HG03045 (cell line): ENCODE measurements at regions not wholly inside any gene's neighbourhood (a gene's known extent, or its start where the extent isn't known, plus 50 kb on each side); places are given as distances from the start of the nearest gene placed in this dataset.

Source experiments
- ATAC-seq: cut with Tn5 transposase; IDR thresholded peaks from one replicate; pipeline ENCODE4 v1.9.1; 2021; ENCODE audit warnings: mild to moderate bottlenecking, moderate library complexity; ENCODE audit not compliant: unreplicated experiment

DNA sequence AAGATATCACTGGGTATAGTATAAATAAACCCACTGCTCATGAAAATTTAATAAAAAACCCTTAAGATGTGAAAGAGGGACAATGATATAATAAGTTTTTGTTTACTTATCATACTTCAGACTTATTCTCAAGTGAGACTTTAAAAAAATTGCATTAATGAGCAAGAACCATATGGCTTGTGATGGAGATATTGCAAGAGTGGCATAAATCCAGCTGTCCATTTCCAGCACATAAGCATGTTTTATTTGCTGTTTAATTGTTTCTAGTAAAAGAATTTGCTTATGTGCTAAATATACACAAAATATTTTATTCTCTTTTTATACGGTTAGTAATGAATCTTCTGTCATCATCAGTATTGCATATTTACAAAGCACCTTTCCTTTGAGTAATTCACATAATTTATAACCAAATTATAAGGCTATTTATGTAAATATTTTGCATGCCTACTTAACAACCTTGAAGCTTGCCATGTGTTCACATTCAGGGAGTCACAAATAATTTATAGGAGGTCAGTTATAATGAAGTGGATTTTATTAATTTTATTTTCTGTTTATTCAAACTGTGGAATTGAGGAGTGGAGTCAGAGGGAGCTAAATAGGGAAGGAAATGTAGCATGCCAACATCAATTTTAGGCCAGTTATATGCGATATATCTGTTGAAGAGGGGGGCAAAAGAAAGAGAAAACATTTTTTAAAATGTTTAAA, 318.5 kb upstream of the CWC22 start:
- ATAC-seq = no peak

DNA sequence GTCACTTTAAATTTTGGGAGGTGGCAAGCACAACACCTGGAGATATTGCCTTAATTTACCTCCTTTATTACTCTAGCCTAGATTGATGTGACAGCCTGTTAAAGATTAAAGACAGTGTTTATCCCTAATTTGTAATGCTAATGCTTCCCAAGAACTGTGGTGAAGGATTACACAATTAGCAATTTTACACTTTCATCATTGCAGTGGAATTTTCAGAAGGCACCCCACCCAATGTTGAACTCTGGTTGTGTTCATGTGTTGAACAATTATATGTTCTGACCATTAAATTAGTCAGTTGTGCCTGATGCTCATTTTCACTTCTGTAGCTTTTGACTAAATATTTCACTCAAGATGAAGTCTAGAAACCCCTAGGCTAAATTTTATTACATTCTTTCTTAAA, 317.1 kb upstream of the CWC22 start:
- no peak for ATAC-seq

DNA sequence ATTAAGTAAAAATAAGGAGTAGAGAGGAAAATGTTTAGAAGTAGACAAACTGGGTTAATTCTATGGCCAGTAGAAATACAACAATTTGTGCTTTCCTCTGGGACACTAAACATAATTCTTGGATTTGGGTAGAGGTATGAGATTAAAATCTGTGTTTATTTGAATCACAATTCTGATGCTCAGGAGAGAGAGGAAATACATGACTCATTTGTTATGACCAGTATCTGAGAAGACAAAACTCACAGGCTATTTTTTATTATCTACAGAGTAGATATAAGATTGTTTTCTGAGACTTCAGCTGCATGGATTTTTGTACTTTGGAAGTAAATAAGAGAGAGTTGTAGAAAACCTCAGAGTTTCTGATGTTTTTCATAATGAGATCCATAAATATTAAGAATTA, 315.7 kb upstream of the CWC22 start:
- no peak for ATAC-seq

DNA sequence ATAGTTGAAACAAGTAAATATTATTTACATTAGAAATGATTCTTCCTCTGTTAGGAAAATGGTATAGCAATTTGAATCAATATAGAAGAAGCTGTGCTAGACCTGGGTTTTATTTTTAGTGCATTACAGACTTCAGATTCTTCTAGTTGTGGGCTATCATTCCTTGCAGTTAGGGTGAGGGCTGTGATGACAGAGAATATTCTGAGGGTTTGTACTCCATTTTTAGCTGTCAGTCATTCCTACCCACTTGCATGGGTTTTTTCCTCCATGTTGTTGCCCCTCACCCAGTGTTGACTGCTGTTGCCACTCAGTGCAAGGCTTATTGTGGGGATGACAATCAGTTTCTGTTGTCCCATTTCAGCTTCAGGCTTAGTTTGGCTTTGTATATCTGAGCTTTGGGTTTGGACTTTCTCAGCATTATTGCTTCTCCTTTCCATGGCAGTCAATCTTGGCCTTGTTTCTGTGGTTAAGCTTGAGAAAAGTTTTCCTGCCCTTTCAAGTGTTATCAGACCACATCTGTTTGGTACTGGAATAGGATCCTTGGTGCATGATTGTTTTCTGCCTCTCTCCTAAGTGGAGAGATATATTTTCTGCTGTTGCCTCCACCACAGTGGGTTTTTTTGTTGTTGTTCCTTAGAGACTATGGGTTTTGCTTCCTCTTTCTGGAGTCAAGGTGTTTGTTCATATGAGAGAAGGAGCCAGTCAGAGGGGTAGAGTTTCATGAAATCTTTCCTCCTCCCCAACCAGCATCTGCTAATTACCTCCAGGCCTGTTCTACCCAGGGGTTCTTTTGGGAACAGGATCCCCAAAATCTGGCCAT, 312.7 kb upstream of the CWC22 start:
- ATAC-seq = peak; percentile 49

DNA sequence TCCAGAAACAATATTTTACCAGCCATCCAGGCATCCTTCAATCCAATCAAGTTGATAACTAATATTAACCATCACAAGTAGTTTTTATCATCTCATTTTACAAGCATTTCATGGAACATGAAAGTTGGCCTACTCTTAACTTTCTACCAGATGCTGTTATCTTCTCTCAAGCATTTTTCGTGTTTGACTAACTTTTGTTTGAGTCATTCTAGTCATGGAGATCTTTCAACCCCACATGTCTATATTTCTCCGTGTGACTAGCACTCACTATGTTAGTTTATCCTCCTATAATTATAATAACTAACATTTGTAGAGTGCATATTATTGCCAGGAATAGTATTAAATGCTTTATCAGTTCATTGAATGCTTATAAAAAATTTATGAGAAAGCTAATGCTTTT, 307.0 kb upstream of the CWC22 start:
- ATAC-seq = no peak

DNA sequence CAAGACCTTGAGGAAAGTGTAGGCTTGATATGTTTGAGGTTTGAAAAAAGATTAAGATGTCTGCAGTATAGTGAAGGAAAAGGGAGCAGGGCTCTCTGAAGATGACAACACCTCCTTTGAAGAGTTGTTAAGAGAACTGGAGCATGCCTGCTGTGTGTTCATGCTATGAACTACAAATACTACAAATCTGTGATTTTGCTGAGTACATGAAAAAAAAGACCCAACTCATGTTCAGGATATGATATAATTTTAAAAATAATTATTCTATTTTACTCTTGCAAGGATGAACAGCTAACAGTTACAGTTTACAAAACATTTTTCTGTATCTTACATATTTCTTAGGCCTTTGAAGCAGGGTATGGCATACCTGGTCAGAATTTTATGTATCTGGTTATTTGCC, 305.4 kb upstream of the CWC22 start:
- ATAC-seq = no peak

DNA sequence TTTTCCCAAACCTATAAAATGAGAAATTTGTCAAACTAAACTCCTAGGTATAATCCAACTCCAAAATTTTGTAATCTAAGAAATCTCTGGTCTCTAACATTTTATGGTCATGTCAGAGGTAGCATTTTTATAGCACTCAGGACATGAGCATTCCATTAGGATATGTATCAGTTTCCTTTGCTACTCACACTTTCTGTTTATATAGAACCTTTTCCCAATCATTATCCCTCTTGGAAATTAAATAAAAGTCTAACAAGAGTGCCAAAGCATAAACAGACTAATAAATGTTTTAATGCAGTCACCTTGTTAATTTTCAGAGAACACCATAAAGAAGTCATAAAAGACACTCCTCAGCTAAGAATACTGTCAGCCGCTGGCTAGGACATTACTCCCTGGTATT, 300.0 kb upstream of the CWC22 start:
- ATAC-seq = no peak

DNA sequence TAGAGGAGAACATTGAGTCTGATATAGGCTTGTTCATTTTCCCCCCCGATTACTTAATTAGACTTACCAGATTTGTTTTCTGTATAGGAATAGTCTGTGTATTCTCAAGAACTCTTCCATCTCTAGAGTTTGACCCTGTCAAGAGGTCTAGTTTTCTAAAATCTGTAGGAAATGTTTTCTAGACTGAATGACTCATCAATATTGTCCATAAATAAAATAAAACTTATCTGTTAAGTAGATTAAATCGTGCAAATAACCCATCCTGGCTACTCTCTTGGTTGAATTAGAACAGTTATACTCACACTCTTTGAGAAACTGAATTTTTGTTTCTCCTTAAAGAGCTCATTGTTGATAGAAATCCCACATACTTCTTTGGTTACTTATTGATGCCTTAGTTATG, 299.2 kb upstream of the CWC22 start:
- no peak for ATAC-seq

DNA sequence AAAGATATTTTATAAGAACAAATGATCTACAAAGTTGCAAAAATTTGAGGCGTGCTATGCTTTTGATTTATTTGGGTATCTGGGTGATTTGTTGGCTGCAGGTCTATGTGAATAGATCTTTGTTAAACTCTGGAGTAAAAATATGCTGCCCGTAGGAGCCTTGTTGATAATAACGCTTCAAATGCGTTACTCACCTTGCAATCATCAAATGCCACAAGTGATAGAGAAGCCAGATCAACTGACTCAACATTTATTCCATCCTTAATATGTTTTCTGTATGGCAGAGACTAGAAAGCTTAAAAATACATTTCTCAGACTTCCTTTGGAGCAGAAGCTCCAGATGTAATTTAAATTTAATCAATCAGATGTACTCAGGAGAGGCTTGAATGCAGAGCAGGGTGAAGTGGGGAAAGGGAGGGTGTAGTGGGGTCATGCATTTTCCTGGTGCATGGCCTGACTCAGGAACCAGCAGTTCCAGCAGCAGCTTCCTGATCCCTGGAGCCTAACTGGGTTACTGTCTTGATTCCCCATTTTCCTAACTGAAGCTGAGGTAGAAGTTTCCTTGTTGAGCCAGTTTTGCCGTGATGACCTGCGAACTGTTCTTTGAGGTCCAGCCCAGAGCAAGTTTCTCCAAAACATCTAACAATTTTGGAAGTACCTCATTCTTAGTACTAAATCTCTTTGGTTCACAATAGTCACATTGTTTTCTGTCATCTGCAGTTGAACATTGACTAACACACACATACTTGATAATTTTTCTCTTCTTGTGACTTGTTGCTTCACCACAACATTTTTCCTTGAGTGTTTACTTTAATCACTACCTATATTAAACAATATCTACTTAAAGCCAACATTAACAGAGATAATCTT, 284.7 kb upstream of the CWC22 start:
- ATAC-seq = no peak

DNA sequence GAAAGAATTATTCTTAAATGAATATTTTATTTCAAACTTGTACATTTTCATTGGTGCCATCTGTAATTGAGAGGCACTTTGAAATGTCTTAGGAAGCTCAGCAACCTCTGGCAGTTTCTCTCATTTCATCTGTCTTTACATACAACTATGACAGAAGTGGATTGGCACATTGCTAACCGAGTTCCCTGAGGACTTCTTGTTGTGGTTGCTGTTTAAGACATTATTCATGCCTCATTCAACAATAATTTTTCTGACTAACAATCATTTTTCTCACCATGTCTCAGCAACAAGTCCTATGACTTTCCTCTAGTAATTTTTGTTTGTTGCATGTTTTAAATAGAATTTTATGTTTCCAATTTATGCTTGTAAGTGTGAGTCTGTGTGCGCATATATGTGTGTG, 284.0 kb upstream of the CWC22 start:
- no peak for ATAC-seq

DNA sequence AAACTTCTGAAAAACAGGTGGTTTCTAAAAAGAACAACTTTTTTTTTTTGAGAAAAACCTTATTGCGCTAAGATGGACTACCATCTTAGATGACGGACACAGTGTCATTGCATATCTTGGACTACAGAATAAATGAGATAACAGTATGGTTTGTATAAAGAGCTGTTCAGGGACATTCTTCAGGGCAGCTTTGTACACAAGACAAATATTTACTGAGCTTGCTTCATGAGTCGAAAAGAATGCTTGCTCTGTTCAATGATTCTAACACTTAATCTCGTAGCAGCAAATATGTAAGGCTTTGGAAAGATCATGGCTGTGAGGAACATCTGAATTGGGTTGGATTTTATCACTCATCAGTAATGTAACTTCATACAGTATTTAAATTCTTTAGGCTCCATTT, 282.5 kb upstream of the CWC22 start:
- ATAC-seq = no peak

DNA sequence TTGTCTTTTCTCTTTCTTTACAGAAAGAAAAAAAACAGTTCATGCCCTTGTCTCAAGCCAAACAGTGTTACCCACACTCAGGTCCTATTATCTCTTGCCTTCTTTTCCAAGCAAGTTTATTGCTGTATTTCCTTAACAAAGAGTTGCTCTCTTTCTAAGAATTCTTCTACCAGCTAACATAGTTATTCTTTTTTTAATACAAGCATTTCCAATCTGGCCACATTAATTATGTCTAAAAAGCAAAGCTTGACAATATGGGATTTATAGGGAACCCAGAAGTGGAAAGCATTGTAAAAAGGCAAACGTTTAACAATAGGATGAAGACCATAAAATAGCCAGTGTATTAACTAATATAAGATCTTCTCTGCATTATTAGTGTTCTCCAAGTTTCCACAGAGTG, 272.5 kb upstream of the CWC22 start:
- ATAC-seq = no peak

DNA sequence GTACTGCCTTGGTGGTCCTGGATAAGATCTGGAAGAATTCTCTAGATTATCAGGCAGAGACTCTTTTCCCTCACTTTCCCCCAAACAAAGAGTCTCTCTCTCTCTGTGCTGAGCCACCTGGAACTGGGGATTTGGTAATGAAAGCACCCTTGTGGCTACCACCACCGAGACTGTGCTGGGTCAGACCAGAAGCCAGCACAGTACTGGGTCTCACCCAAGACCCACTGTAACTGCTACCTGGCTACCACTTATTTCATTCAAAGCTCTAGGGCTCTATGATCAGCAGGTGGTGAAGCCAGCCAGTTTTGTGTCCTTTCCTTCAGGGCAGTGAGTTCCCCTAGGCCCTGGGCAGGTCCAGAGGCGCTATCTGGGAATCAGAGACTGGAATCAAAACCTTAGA, 269.6 kb upstream of the CWC22 start:
- no peak for ATAC-seq

DNA sequence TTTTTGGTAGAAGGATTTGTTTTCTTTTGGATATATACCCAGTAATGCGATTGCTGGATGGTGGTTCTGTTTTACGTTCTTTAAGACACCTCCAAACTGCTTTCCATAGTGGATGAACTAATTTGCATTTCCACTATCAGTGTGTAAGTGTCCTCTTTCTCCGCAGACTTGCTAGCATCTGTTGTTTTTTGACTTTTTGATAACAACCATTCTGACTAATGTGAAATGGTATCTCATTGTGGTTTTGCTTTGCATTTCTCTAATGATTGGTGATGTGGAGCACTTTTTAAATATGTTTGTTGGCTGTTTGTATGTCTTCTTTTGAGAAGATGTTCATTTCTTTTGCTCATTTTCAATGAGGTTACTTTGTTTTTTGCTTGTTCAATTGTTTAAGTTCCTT, 260.9 kb upstream of the CWC22 start:
- no peak for ATAC-seq

DNA sequence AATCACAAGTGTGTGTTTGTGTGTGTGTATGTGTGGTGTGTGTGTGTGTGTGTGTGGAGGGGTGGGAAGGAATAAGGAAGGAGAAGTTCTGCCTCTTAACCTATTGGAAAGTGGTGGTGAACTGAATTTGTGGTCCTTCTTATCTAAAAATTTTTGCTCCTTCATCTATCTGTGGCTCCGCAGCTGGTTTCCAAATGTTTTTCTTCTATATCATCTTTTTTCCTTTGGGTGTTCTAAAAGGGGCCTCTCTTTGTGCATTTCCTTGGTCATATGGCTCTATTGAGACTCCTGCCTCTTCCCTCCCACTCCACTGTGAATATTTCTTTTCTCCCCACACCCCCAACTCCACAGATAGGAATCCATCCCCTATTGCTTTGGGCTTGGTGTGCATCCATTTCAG, 254.9 kb upstream of the CWC22 start:
- ATAC-seq = no peak

DNA sequence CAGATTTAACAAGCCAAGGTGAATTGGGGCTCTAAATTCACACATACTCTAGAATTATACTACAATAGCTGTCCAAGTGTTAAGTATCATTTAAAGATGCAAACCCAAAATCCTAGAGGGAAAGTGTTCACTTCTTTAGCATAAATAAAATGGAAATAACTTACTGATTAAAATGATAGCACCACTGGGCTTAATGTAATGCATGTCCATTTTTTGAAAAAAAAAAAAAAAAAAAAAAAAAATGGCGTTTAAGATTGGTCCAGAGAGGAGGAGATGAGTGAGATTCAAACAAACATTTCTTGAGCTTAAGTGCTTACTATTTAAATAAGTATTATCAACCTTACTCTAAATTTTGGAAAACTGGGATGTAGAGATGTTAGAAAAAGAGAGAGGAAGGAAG, 251.5 kb upstream of the CWC22 start:
- ATAC-seq = no peak

DNA sequence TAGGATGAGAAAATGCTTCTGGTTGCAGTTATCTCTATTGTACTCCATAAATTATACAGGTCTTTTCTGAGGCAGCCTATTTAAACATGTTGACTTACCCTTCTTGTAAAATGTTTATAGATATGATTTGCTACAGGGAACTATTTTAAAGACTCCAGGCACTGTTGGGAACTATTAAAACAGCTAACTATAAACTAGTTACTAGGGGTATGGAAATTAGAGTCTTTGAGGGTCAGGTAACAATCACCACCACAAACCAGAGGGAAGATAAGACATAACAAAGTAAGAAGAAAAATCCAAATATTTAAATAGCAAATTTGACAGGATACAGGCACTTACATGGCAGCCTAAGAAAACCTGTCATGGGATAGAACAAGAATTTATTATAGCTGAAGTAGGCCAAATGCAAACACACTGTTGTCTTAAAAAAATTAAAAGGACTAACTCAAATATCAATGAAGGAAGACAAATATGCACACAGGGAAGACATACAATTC, 251.0 kb upstream of the CWC22 start:
- no peak for ATAC-seq

DNA sequence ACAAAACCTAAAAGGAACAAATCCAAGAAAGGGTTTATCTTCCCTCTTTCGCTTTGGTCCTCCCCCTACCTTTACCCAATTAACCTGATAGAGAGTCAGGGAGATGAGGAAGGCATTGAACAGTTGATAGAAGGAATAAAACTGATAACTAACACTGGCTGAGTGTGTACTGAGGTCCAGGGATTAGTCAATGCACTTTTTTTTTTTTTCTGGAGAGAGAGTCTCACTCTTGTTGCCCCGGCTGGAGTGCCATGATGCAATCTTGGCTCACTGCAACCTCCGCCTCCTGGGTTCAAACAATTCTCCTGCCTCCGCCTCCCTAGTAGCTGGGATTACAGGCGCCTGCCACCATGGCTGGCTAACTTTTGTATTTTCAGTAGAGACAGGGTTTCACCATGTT, 250.2 kb upstream of the CWC22 start:
- no peak for ATAC-seq

DNA sequence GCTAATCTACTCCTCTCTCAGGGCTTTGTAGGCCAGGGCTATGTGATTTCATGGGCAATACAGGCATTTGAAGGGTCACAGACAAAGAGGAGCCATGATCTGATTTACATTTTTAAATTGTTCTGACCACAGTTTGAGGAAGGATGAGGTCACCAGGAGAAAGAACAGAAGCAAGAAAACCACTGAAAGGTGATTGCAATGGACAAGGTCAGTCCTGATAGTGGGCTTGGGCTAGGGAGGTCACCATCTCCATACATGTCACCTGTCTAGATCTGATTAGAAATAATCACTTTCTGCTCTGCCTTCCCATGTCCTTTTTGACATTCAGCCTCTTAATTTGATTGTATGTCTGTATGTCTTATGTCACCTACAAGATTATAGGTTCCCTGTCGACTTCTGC, 248.9 kb upstream of the CWC22 start:
- no peak for ATAC-seq

DNA sequence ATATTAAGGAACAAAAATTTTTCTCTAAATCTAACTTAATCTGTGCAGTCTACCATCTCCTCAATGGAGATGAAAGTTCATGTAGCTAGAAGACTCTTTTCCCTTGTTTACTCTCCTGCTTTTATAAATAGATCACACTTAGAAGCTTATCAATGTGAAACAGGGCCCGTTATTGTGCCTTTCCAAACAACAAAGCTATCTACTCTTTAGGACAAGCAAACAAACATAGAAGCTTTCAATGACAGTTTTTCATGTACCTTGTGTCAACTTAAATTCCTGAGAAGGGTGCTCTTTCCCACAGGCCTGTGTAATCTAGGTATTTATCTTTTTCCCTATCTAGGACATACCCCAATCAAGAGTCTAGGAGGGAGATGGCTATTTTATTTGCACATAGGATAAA, 247.8 kb upstream of the CWC22 start:
- no peak for ATAC-seq

DNA sequence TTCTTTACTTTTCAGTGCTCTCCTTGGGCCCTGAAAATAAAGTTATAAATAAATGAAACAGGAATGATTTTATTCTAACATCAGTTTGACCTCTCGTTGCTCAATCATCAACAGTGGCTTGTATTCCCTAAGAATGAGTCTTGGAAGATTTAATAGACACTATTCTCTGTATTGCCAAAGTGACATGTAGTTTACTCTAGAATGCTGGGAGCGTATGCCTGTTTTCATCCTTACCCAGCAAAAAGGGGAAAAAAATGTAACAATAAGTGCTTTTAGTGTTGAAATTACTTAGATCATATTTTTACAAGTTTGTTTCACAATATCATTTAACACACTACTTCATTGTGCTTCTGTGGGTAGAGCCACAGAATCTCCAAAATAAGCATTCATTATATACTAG, 240.6 kb upstream of the CWC22 start:
- ATAC-seq = no peak

DNA sequence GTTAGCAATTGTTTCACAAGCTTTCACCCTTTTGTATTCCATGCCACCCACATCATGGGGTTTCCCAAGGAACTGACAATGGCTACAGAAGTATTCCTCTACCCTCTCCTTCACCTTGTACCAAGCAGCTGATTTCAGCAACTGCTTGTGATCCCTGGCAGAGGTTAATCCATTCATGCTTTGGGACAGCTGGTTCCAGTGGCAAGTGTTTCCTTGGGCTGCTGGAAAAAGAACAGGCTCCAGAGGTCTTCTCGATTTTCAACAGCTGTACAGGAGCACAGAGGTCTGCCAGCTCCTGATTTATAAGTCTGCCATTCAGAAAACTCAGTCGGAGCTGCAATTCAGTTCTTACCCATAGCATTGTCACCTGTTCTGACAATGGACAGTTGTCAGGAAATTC, 239.2 kb upstream of the CWC22 start:
- ATAC-seq = no peak
